NCI-H82 treated with DMSO at 0.1 percent for 48 hours (cell line): ENCODE measurements at regions not wholly inside any gene's neighbourhood (a gene's known extent, or its start where the extent isn't known, plus 50 kb on each side); places are given as distances from the start of the nearest gene placed in this dataset.

ENCODE experiments used
- DNase-seq: peaks from one replicate; lab custom pipeline; 2025; ENCODE audit not compliant: unreplicated experiment; lab: John Stamatoyannopoulos, UW

GRCh38 chr5:12413075-12413474, 508.8 kb upstream of the CTNND2 start:
- DNase-seq, result no peak

DNA sequence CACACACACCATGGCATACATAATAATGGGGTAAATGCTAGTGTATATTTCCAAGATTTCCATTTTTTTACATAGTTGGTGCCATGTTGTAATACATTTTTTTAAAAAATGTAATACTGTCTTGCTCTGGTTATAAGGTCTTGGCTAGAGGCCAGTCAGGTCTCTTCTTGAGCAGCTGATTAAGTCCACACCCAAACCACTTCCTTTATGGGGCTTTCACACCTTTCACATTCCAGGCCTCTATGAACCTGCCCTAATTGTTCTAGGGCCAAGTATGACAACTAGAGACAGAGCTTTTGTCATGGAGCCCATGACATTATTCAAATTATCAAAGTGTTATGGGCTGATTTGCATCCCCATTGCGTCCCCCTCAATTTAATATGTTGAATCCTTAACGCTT, 495.6 kb upstream of the CTNND2 start:
- DNase-seq, result no peak

DNA sequence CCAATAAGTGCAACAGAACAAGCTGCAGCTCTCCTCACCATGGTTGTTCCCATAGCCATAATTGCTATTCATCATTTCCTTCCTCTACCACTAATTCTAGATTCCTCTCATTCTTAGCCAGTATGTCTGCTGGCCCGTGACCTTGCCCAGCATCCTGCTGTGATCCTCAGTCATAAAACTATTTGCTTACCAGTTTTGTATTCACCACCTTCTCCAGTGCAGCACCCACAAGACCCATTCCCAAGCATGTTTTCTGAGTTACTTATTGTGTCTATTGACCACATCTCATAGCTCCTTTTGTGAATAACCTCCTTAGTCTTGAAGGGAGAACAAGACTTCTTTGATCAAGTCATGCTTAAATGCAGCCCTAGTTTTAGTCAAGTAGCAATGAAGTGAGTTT, 488.0 kb upstream of the CTNND2 start:
- no peak for DNase-seq

- no peak for DNase-seq
Measured at GRCh38 chr5:12385095-12385494, 480.8 kb upstream of the CTNND2 start.

- no peak for DNase-seq
Measured at GRCh38 chr5:12384005-12384404, 479.8 kb upstream of the CTNND2 start.

DNA sequence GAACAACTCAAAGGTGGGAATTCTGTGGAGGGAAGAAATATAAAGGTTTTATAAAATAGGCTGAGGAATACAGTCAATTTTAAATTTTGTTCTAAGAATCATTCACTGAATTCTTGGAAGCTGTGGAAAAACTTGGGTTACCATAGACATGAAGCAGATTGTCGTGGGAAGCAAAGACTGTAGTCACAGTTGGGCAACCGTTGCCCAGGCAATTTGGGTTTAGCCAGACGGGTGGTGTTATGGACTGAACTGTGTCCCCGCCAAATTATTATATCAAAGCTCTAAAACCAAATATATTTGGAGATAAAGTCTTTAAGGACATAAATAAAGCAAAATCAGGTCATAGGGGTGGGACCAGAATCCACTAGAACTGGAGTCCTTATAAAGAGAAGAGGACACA, 463.7 kb upstream of the CTNND2 start:
- no peak for DNase-seq

- DNase-seq, result no peak
Measured at GRCh38 chr5:12360218-12360617, 456.0 kb upstream of the CTNND2 start.

DNA sequence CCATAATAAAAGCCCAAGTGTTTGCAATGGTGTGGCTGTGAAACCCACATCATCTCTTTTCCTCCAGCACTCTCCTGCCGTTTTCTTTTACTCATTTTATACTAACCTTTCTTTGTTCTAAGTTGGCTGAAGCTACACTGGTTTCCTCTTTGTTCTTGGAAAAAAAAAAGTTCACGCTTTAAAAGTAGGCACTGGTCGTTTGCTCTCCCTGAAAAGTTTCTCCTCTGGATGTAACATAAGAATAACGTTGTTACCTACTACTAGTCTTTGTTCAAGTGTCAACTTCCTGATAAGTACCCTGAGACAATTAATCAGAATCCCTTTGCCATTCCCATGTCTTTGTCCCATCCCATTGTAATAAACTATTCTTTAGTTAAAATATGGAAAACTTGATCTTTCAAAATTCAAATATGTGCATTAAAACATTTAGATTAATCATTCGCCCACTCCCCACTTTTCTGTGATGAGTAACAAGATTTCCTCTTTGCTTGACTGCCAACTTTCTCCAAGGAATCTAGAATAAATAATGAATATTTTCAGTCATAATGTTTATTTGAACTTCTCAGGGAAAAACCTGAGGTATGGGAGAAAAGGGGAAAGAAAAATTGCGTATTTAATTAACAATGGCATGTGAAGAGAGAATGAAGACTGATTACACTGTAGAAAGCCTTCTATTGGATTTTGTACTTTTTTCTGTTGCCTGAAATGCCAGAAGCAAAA, 454.3 kb upstream of the CTNND2 start:
- DNase-seq, result no peak

- DNase-seq, result no peak
Measured at GRCh38 chr5:12357626-12358025, 453.4 kb upstream of the CTNND2 start.

GRCh38 chr5:12354686-12355085, 450.4 kb upstream of the CTNND2 start:
- peak; percentile 79 for DNase-seq

- peak; percentile 27 for DNase-seq
Measured at GRCh38 chr5:12343558-12343957, 439.3 kb upstream of the CTNND2 start.

GRCh38 chr5:12335938-12336337, 431.7 kb upstream of the CTNND2 start:
- peak; percentile 73 for DNase-seq

DNA sequence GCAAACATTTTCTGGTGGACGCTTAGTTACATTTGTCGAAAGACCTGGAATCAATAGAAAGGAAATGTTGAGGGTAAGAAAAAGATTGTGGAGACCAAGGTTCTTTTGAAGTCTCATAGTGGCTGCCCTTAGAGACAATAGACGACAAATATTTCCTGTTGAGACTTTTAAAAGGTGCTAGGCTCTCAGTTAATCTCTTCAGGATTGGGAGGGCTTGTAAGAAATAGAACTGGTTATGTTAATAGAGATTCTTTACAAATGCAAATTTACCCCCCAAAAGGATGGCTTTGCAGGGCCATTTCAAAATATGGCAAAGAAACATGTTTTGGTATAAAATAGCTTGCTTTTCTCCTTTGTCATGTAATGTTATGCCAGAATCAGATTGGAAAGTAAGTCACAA, 428.2 kb upstream of the CTNND2 start:
- no peak for DNase-seq

DNA sequence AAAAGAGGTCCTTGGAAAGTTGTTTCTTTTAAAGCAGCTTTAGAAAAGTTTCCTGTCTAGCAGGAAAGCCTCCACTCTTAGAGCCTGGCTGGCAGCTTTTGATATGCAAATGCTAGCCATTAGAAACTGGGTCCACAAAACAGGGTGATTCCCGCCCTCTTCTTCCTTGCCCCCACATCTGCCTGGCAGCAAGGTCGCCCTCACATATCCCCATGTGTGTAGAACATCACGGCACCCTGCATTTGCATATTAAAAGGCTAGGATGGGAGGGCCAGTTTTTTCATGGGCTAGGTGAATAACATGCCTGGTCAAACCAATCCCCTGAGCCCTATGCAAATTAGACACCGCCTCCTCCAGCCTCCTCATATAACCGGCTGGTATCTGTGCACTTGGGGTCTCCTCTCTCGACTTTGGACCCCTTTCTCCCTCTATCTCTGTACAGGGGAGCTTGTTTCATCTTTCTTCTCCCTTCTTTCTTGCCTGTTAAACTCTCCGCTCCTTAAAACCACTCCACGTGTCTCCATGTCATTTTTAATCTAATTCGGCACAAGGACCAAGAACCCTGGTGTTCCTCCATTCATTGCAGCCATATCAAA, 426.8 kb upstream of the CTNND2 start:
- no peak for DNase-seq

DNA sequence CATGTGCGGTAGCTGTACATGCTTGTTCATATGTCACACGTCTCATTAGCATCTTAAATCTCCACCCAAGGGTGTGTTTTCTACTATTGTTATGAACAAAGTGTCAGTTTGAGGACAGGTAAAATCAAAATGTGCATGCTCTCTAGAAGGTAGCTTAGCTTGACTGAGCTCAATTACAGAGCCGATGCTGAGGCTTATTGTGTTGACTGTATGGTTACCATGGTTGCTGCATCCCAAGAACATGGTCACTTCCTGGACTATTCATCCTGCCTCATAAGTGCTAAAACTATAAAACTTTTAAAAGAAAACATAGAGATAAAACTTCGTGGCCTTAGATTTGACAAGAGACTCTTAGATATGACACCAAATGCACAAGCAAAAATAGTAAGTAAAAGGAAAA, 426.1 kb upstream of the CTNND2 start:
- DNase-seq, result no peak

DNA sequence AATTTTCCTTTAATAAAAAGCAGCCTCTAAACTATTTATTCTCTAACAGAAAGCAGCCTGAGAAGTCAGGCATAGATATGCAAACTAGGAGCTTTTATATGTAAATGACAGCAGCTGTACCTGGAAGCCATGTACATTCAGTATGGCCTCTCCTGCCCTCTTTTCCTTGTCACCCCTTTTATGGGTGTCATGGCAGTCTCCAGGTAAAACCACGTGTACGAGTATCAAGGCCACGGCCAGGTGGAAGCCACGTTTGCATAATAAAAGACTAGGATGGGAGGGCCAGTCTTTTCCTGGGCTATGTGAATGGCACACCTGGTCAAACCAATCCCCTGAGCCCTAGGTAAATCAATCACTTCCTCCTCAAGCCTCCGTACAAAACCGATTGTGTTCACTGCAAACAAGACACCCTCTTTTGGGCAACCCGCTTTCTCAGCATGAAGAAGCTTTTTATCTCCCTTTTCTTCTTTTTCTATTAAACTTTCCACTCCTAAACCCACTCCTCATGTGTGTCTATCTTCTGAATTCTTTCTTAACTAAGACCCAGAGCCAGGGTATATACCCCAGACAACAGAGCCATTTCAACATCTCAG, 419.5 kb upstream of the CTNND2 start:
- no peak for DNase-seq

DNA sequence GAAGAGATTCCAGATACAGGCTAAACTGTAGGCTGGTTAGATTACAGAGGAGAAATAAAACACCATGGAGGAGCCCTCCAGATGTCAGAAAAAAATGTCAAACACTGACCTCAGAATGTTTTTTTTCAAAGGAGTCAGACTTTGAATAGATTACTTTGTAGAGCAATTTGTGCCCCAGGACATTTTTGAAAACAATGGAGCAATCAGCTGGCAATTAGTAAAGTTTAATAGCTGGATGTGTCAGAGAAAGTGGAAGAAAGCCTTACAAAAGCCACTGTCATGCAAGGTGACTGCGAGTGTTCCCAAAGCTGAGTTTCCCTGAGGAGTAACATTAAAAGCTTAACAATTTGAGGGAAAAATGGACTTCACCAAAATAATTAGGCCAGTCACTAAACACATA, 417.8 kb upstream of the CTNND2 start:
- no peak for DNase-seq

DNA sequence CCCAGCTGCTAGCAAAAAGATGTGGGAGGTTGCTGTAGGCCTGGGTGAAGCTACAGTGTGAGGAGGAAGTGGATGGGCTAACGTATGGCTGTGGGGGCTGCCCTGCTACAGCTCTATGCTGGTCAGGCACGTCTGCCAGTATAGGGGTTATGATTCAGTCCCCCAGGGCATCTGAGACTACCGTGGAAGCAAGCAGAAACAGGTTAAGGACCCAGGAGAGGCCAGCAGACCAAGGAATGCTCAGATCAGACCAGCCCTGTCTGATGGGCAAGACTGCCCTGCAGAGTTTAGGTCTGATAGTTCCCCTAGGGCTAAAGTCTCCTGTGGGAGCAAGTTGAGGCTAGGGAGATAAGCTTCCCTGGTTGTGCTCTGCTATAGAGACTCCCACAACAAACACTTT, 416.1 kb upstream of the CTNND2 start:
- DNase-seq, result no peak

DNA sequence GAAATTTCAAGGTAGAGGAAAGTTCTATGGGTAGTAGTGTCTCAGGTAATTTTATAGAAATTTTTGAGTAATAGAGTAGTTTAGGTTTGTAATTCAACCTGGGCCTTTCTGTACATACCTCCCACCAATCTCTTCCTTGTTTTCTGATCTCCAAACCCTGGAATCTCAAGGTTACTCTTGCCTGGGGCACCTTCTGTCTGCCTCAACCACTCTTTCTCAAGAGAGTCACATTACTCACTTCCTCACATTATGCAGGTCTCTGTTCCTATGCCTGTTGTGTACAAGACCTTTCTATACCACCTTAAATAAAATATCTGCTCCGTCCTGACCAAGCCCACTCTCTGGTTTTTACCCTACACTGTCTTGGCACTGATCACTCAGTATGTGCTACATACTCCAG, 412.6 kb upstream of the CTNND2 start:
- no peak for DNase-seq

GRCh38 chr5:12315461-12315860, 411.2 kb upstream of the CTNND2 start:
- no peak for DNase-seq

GRCh38 chr5:12313602-12314001, 409.4 kb upstream of the CTNND2 start:
- DNase-seq, result no peak

DNA sequence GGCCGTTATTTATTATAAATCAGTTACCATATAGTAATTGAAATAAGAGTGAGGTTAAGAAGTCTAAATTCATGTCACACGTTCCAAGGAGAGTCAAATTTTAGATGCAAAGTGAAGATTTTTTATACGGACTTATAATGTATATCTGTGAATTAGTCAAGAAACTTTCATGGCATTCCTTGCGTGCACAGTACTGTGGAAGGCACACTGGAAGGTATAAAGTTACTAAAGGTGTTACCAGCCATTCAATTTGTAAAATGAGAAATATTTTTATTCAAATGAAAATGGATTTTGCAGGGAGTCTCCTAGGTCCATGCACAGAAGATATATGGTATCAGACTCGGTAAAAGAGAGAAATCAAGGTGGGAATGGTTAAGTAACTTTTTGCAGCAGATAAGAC, 408.1 kb upstream of the CTNND2 start:
- no peak for DNase-seq

- no peak for DNase-seq
Measured at GRCh38 chr5:12294151-12294550, 389.9 kb upstream of the CTNND2 start.
